Peyer's patch (tissue), 4 donors: ENCODE measurements at regions not wholly inside any gene's neighbourhood (a gene's known extent, or its start where the extent isn't known, plus 50 kb on each side); places are given as distances from the start of the nearest gene placed in this dataset.

ENCODE experiments used
- DNase-seq, 3 donors: peaks; one replicate each; pipeline ENCODE4 v3.0.0-alpha.2; 2017 to 2019
- H3K27ac ChIP-seq, 4 donors: fragments of 200-600 bp; sonication (generic); one replicate each; pipeline ENCODE4 v1.5.1; 2016 to 2019
- H3K27me3 ChIP-seq, 2 donors: fragments of 200-600 bp; sonication (generic); one replicate each; pipeline ENCODE4 v1.5.1; 2019
- H3K36me3 ChIP-seq, 3 donors: fragments of 200-600 bp; sonication (generic); one replicate each; pipeline ENCODE4 v1.5.1; 2016 to 2019
- H3K4me1 ChIP-seq, 4 donors: fragments of 200-600 bp; sonication (generic); one replicate each; pipeline ENCODE4 v1.5.1; 2016 to 2019
- H3K4me3 ChIP-seq, 4 donors: fragments of 200-600 bp; sonication (generic); 1 replicate in 3 of 4; 2 replicates in 1 of 4; pipeline ENCODE4 v1.5.1; 2016 to 2019; ENCODE audit warnings: mild to moderate bottlenecking in 1 of 4
- H3K9me3 ChIP-seq, 4 donors: fragments of 200-600 bp; sonication (generic); one replicate each; pipeline ENCODE4 v1.5.1; 2016 to 2019; ENCODE audit warnings: mild to moderate bottlenecking in 1 of 4
- CTCF ChIP-seq, 6 experiments: fragments of 450-650 bp in 4 of 6; fragments of 200-600 bp in 2 of 6; sonication (generic) in 1 of 6; IDR thresholded peaks; one replicate each; pipeline ENCODE4 v1.5.1; 2017 to 2019; ENCODE audit warnings: antibody characterized with exemption in 6 of 6, mild to moderate bottlenecking in 3 of 6, moderate library complexity in 1 of 6
- POLR2A ChIP-seq, 2 donors: fragments of 450-650 bp; IDR thresholded peaks; one replicate each; pipeline ENCODE4 v1.5.1; 2017; ENCODE audit warnings: antibody characterized with exemption in 2 of 2, mild to moderate bottlenecking in 2 of 2, moderate library complexity in 2 of 2

- TF ChIP-seq POLR2A (IDR thresholded peaks at IDR 0.05) = no peak
- no peak for TF ChIP-seq CTCF (IDR thresholded peaks at IDR 0.05)
- no peaks in the 10 kb centered on the region for H3K4me1 ChIP-seq
- no peak overlapping the region for H3K4me3 ChIP-seq
- no peaks in the 10 kb centered on the region for H3K27me3 ChIP-seq
- H3K27ac ChIP-seq = no peak overlapping the region
- DNase-seq = no peak
- no peaks in the 10 kb centered on the region for H3K9me3 ChIP-seq
- no peaks in the 10 kb centered on the region for H3K36me3 ChIP-seq
Observed at GRCh38 chr5:91632871-91633270, 249.8 kb upstream of the ARRDC3 start.

DNA sequence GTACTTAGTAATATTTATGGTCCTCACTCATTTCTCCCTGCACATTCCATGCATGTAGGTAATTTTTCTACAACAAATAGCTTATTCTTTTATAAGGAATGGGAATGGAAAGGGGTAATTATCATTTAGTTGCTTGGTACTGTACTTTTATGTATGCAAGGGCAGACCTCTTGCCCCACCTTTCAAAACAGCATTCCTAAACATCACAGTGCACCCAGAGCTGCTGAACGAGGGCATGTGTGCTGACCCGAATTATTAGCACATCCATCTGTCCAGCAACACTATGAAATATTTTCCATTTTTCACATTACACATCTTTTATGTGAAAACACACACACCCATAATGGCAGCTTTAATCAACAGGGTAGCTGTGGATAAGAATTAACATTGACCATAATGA is 228.6 kb upstream of the ARRDC3 start:
- no peaks in the 10 kb centered on the region for H3K27me3 ChIP-seq
- H3K4me3 ChIP-seq = no peak overlapping the region
- no peak for TF ChIP-seq CTCF (IDR thresholded peaks at IDR 0.05)
- no peak for TF ChIP-seq POLR2A (IDR thresholded peaks at IDR 0.05)
- H3K27ac ChIP-seq = no peak overlapping the region
- no peaks in the 10 kb centered on the region for H3K36me3 ChIP-seq
- H3K9me3 ChIP-seq = no peaks in the 10 kb centered on the region
- no peak for DNase-seq
- no peaks in the 10 kb centered on the region for H3K4me1 ChIP-seq

DNA sequence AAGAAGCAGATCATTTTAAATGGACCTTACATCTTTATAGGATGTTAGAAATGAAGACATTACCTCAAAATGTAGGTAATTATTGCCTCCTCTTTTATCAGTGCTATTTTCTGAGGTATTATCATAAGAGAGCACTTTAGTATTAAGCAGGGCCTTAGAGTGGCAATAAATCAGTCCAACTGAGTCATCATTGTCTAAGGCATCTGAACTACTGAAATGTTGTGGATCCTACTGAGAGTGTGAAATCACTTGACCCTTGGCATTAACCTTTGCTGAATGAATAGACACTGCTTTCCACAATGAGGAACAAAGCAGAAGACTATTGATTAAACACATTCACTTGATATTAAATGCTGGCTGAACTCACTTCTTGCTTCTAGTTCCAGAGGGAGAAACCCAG is 224.6 kb upstream of the ARRDC3 start:
- Histone ChIP-seq H3K4me1 (no peaks in the 10 kb centered on the region), H3K36me3 (no peaks in the 10 kb centered on the region), H3K9me3 (no peaks in the 10 kb centered on the region), H3K27ac (no peak overlapping the region), H3K27me3 (no peaks in the 10 kb centered on the region), H3K4me3 (no peak overlapping the region)
- no peak for DNase-seq
- TF ChIP-seq POLR2A (IDR thresholded peaks at IDR 0.05) = no peak
- TF ChIP-seq CTCF (IDR thresholded peaks at IDR 0.05) = no peak

GRCh38 chr5:91599863-91600262 is 216.7 kb upstream of the ARRDC3 start:
- no peaks in the 10 kb centered on the region for H3K9me3 ChIP-seq
- H3K4me1 ChIP-seq = no peaks in the 10 kb centered on the region
- no peak overlapping the region for H3K27ac ChIP-seq
- no peak for DNase-seq
- H3K27me3 ChIP-seq = no peaks in the 10 kb centered on the region
- no peak overlapping the region for H3K4me3 ChIP-seq
- H3K36me3 ChIP-seq = no peaks in the 10 kb centered on the region
- TF ChIP-seq POLR2A (IDR thresholded peaks at IDR 0.05) (no peak), CTCF (IDR thresholded peaks at IDR 0.05) (no peak)

DNA sequence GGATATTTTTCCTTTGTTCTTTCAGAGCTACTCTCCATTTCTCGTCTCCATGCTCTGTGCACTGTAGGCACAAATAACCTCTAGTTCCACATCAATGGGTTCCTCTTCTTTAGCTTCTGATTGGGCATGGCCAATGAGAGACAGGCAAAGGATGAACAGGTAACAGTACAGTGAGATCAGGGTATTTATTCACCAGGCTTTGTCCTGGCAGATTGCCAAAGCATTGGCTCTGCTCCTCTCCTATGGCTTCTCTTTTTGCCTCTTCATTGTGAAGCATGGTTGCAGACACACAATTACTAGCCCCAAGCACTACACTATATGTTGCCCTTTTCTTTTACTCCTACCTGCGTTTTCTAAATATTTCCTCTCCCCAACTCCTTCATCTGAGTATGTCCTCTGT is 215.1 kb upstream of the ARRDC3 start:
- no peaks in the 10 kb centered on the region for H3K27me3 ChIP-seq
- no peaks in the 10 kb centered on the region for H3K36me3 ChIP-seq
- no peak overlapping the region for H3K27ac ChIP-seq
- no peak overlapping the region for H3K4me3 ChIP-seq
- no peaks in the 10 kb centered on the region for H3K9me3 ChIP-seq
- TF ChIP-seq CTCF (IDR thresholded peaks at IDR 0.05) = no peak
- no peaks in the 10 kb centered on the region for H3K4me1 ChIP-seq
- DNase-seq = no peak

GRCh38 chr5:91595424-91595823 is 212.3 kb upstream of the ARRDC3 start:
- TF ChIP-seq CTCF (IDR thresholded peaks at IDR 0.05) (no peak), POLR2A (IDR thresholded peaks at IDR 0.05) (no peak)

More at GRCh38 chr5:91595424-91595823, 212.3 kb upstream of the ARRDC3 start:
- H3K27me3 ChIP-seq = no peaks in the 10 kb centered on the region
- no peaks in the 10 kb centered on the region for H3K36me3 ChIP-seq
- DNase-seq = no peak
- no peak overlapping the region for H3K4me3 ChIP-seq
- H3K27ac ChIP-seq = no peak overlapping the region
- no peaks in the 10 kb centered on the region for H3K9me3 ChIP-seq
- no peaks in the 10 kb centered on the region for H3K4me1 ChIP-seq
